MM.1S (cell line): ENCODE measurements at regions not wholly inside any gene's neighbourhood (a gene's known extent, or its start where the extent isn't known, plus 50 kb on each side); places are given as distances from the start of the nearest gene placed in this dataset.

Experiments used
- DNase-seq: peaks from one replicate; pipeline ENCODE4 v3.0.0-alpha.2; 2015
- H2AFZ ChIP-seq: fragments of 300-600 bp; sonication (generic); 2 replicates; pipeline ENCODE4 v1.6.0; 2016; ENCODE audit warnings: antibody characterized with exemption, low read length
- H3F3A ChIP-seq: fragments of 300-600 bp; sonication (generic); 2 replicates; pipeline ENCODE4 v1.6.1; 2016; ENCODE audit warnings: mild to moderate bottlenecking, antibody characterized with exemption, low read length, moderate library complexity, mixed read lengths; ENCODE audit not compliant: insufficient read depth
- H3K27ac ChIP-seq: fragments of 300-600 bp; sonication (generic); 2 replicates; pipeline ENCODE4 v1.5.1; 2016; ENCODE audit warnings: mild to moderate bottlenecking, low read length
- H3K27me3 ChIP-seq: fragments of 300-600 bp; sonication (generic); replicated peaks from 2 replicates; pipeline ENCODE4 v1.6.0; 2016; ENCODE audit warnings: low read length; ENCODE audit not compliant: insufficient read depth
- H3K36me3 ChIP-seq: fragments of 300-600 bp; sonication (generic); replicated peaks from 2 replicates; pipeline ENCODE4 v1.6.1; 2016; ENCODE audit warnings: mild to moderate bottlenecking, low read length, mixed read lengths; ENCODE audit not compliant: insufficient read depth
- H3K4me1 ChIP-seq: fragments of 300-600 bp; sonication (generic); 2 replicates; pipeline ENCODE4 v1.6.1; 2016; ENCODE audit warnings: low read length, mixed read lengths
- H3K4me2 ChIP-seq: fragments of 300-600 bp; sonication (generic); 2 replicates; pipeline ENCODE4 v1.6.0; 2016; ENCODE audit warnings: low read depth, low read length
- H3K4me3 ChIP-seq: fragments of 300-600 bp; sonication (generic); 2 replicates; pipeline ENCODE4 v1.5.1; 2016; ENCODE audit warnings: low read length, mixed read lengths
- H3K79me2 ChIP-seq: fragments of 300-600 bp; sonication (generic); 2 replicates; pipeline ENCODE4 v1.6.1; 2016; ENCODE audit warnings: mixed run types, low read length, mixed read lengths
- H3K9ac ChIP-seq: fragments of 300-600 bp; sonication (generic); 2 replicates; pipeline ENCODE4 v1.6.1; 2016; ENCODE audit warnings: low read length, mixed read lengths
- H3K9me2 ChIP-seq: fragments of 300-600 bp; sonication (generic); replicated peaks from 2 replicates; pipeline ENCODE4 v1.6.1; 2016; ENCODE audit warnings: mild to moderate bottlenecking, low read length, mixed read lengths; ENCODE audit not compliant: insufficient read depth
- H3K9me3 ChIP-seq: fragments of 300-600 bp; sonication (generic); replicated peaks from 2 replicates; pipeline ENCODE4 v1.6.1; 2016; ENCODE audit warnings: mild to moderate bottlenecking, low read length, mixed read lengths; ENCODE audit not compliant: insufficient read depth
- H4K20me1 ChIP-seq: fragments of 300-600 bp; sonication (generic); 2 replicates; pipeline ENCODE4 v1.6.1; 2016; ENCODE audit warnings: mild to moderate bottlenecking, low read length, moderate library complexity, mixed read lengths; ENCODE audit not compliant: insufficient read depth
- CTCF ChIP-seq: fragments of 300-600 bp; sonication (generic); IDR thresholded peaks from 2 replicates; pipeline ENCODE4 v1.5.1; 2016; ENCODE audit warnings: antibody characterized with exemption, low read length, mixed read lengths
- EZH2 ChIP-seq: fragments of 300-600 bp; sonication (generic); optimal IDR thresholded peaks from 2 replicates; pipeline ENCODE3; 2017; ENCODE audit warnings: low read depth, mild to moderate bottlenecking, antibody characterized with exemption, low read length, mixed read lengths
- EZH2phosphoT487 ChIP-seq: fragments of 300-600 bp; sonication (generic); IDR thresholded peaks from 2 replicates; pipeline ENCODE4 v1.6.1; 2018; ENCODE audit warnings: antibody characterized with exemption, low read length

DNA sequence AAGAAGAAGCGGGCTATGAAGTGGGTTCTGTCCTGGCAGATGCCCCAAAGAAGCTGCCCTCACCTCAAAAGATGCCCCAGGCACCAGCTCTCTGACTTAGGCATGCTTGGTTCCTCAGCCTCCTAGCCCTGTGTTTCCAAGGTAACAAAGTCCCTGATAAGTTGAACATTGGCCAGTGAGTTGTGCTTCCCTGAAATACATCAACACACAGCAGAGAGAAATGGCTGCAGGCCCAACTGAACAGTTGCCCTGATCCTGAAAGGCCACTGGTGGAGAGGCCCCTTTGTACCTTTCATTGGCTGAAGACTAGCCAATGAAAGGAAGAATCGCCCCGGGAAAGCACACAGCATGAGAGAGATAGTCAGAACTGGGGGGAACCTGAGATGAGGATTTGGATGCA lies 169.9 kb upstream of the CTNNB1 start:
- Histone ChIP-seq H3K27me3 (no peaks in the 10 kb centered on the region), H3K9ac (no peak overlapping the region), H3K4me2 (no peak overlapping the region), H3K27ac (no peak overlapping the region), H3K36me3 (no peaks in the 10 kb centered on the region), H4K20me1 (no peaks in the 10 kb centered on the region), H3K9me2 (no peaks in the 10 kb centered on the region), H3K4me1 (no peaks in the 10 kb centered on the region), H3K9me3 (no peaks in the 10 kb centered on the region), H3F3A (no peaks in the 10 kb centered on the region), H3K4me3 (no peak overlapping the region), H3K79me2 (no peaks in the 10 kb centered on the region), H2AFZ (no peak overlapping the region)
- DNase-seq, result no peak
- TF ChIP-seq CTCF (no peak), EZH2 (no peak), EZH2phosphoT487 (no peak)

- Histone ChIP-seq H3K4me2 (no peak overlapping the region), H2AFZ (no peak overlapping the region), H3F3A (no peaks in the 10 kb centered on the region), H3K27me3 (no peaks in the 10 kb centered on the region), H3K79me2 (no peaks in the 10 kb centered on the region), H3K9me2 (no peaks in the 10 kb centered on the region), H3K27ac (no peak overlapping the region), H3K9me3 (no peaks in the 10 kb centered on the region), H4K20me1 (no peaks in the 10 kb centered on the region), H3K9ac (no peak overlapping the region), H3K4me1 (no peaks in the 10 kb centered on the region), H3K36me3 (no peaks in the 10 kb centered on the region), H3K4me3 (no peak overlapping the region)
- no peak for TF ChIP-seq CTCF
- TF ChIP-seq EZH2phosphoT487, result no peak
- TF ChIP-seq EZH2, result no peak
- no peak for DNase-seq
Observed at GRCh38 chr3:41030220-41030619, 169.1 kb upstream of the CTNNB1 start.

- H3K9ac ChIP-seq, result no peak overlapping the region
- no peaks in the 10 kb centered on the region for H3F3A ChIP-seq
- no peak overlapping the region for H2AFZ ChIP-seq
- DNase-seq, result no peak
- no peaks in the 10 kb centered on the region for H3K9me2 ChIP-seq
- no peak overlapping the region for H3K4me2 ChIP-seq
- no peaks in the 10 kb centered on the region for H3K36me3 ChIP-seq
- no peaks in the 10 kb centered on the region for H3K9me3 ChIP-seq
- H3K79me2 ChIP-seq, result no peaks in the 10 kb centered on the region
- TF ChIP-seq CTCF (no peak), EZH2phosphoT487 (no peak), EZH2 (no peak)
- H3K4me3 ChIP-seq, result no peak overlapping the region
- H3K27ac ChIP-seq, result no peak overlapping the region
- no peaks in the 10 kb centered on the region for H3K27me3 ChIP-seq
- H3K4me1 ChIP-seq, result no peaks in the 10 kb centered on the region
- no peaks in the 10 kb centered on the region for H4K20me1 ChIP-seq
Observed at GRCh38 chr3:41031401-41031800, 167.9 kb upstream of the CTNNB1 start.
